ENCODE measurements at regions not wholly inside any gene's neighbourhood (a gene's known extent, or its start where the extent isn't known, plus 50 kb on each side); places are given as distances from the start of the nearest gene placed in this dataset.

DNA sequence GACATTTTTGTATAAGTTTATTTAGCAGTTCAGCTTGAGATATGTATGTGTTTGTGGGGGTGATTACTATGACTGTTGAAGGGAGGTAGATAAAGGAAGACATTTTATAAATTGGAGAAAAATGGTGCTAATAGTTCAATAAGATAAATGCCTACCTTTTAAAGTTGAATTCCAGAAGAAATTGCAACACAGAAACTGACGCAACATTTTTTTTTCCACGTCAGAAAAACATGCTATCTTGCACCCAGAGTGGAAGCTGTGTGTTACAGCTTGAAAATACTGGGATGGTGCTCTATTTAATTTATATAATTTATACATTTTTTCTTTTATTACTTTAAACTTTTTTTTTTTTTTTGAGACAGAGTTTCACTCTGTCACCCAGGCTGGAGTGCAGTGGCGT, 171.7 kb downstream of the WNT5A start:
- Mint-ChIP-seq H3K4me1 (peaks cover 21% of the 10 kb centered on the region), H3K4me3 (no peak overlapping the region), H3K27me3 (ENCODE audit: low read depth) (no peaks in the 10 kb centered on the region), H3K27ac (peak overlapping the region; percentile 8), H3K36me3 (no peaks in the 10 kb centered on the region), H3K9me3 (peaks cover 4% of the 10 kb centered on the region)
- no peak for DNase-seq (ENCODE audit: low spot score in 2 of 2, unreplicated experiment in 2 of 2)
- TF ChIP-seq, protein P1, sequence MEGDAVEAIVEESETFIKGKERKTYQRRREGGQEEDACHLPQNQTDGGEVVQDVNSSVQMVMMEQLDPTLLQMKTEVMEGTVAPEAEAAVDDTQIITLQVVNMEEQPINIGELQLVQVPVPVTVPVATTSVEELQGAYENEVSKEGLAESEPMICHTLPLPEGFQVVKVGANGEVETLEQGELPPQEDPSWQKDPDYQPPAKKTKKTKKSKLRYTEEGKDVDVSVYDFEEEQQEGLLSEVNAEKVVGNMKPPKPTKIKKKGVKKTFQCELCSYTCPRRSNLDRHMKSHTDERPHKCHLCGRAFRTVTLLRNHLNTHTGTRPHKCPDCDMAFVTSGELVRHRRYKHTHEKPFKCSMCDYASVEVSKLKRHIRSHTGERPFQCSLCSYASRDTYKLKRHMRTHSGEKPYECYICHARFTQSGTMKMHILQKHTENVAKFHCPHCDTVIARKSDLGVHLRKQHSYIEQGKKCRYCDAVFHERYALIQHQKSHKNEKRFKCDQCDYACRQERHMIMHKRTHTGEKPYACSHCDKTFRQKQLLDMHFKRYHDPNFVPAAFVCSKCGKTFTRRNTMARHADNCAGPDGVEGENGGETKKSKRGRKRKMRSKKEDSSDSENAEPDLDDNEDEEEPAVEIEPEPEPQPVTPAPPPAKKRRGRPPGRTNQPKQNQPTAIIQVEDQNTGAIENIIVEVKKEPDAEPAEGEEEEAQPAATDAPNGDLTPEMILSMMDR (IDR thresholded peaks at IDR 0.05; ENCODE audit: unreplicated experiment), result no peak

DNA sequence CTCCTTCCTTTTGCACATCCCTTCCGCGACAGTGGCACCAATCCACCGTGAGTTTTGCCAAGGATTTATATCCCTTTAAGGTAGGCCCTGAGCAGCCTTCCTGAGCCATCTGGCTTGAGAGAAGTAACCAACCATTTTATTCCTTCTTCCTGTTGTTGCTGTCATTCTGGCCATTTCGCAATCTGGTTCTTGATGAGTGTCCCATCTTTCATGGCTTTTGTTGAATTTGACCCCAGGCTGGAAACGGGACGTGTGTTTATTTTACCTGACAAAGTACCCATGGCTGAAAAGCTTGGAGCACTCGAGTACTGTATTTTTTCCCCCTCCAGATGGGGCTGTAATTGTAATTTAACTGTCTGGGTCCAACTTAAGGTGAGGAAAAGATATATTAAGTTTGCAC, 173.4 kb downstream of the WNT5A start:
- no peaks in the 10 kb centered on the region for H3K27me3 Mint-ChIP-seq (ENCODE audit: low read depth)
- H3K4me1 Mint-ChIP-seq, result peaks cover 21% of the 10 kb centered on the region
- peaks cover 14% of the 10 kb centered on the region for H3K9me3 Mint-ChIP-seq
- no peak for DNase-seq (ENCODE audit: low spot score in 2 of 2, unreplicated experiment in 2 of 2)
- H3K27ac Mint-ChIP-seq, result peak overlapping the region; percentile 57
- H3K36me3 Mint-ChIP-seq, result peaks cover 4% of the 10 kb centered on the region
- H3K4me3 Mint-ChIP-seq, result no peak overlapping the region
- TF ChIP-seq, protein P1 (IDR thresholded peaks at IDR 0.05; ENCODE audit: unreplicated experiment), result no peak

DNA sequence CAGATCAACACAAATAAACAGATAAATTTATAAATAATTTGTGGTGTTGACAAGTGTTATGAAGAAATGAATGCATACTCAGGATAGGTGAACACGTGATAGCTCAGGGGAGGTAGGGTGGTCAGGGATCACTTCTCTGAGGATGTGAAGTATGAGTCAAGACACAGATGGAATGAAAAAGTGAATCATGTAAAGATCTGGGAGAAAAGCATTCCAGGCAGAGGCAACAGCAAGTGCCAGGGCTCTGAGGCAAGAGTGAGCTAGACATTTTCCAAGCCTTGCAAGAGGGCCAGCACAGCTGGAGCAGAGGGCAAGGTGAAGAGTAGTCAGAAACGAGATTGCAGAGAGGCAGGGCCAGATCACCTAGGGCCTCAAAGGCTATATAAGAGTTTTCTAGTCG, 177.8 kb downstream of the WNT5A start:
- no peak for DNase-seq (ENCODE audit: low spot score in 2 of 2, unreplicated experiment in 2 of 2)
- Mint-ChIP-seq H3K27ac (no peak overlapping the region), H3K4me3 (no peak overlapping the region), H3K4me1 (peaks cover 10% of the 10 kb centered on the region), H3K27me3 (ENCODE audit: low read depth) (peaks cover 2% of the 10 kb centered on the region), H3K36me3 (peaks cover 8% of the 10 kb centered on the region), H3K9me3 (peaks cover 20% of the 10 kb centered on the region)
- TF ChIP-seq, protein P1 (IDR thresholded peaks at IDR 0.05; ENCODE audit: unreplicated experiment), result no peak

DNA sequence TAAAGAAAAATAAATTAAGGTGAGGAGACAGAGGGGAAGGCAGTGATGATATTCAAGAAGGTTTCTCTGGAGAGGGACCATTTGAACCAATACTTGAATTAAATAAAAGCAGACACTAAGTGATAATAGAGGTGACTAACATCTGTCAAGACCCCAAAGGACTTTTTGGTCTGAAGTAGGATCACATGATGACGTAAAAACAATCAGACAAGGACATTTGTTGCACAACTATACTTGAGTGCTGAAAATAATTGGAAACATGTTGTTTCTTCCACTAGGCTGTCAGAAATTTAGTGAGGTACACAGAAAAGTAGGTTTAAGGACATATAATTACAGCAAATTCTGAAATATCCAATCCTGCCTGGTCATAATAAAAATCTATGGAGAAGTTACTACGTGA, 179.5 kb downstream of the WNT5A start:
- Mint-ChIP-seq H3K36me3 (peaks cover 8% of the 10 kb centered on the region), H3K27me3 (ENCODE audit: low read depth) (peaks cover 2% of the 10 kb centered on the region), H3K4me3 (no peak overlapping the region), H3K4me1 (no peaks in the 10 kb centered on the region), H3K27ac (no peak overlapping the region), H3K9me3 (peaks cover 20% of the 10 kb centered on the region)
- TF ChIP-seq, protein P1 (IDR thresholded peaks at IDR 0.05; ENCODE audit: unreplicated experiment), result no peak
- DNase-seq (ENCODE audit: low spot score in 2 of 2, unreplicated experiment in 2 of 2), result no peak

DNA sequence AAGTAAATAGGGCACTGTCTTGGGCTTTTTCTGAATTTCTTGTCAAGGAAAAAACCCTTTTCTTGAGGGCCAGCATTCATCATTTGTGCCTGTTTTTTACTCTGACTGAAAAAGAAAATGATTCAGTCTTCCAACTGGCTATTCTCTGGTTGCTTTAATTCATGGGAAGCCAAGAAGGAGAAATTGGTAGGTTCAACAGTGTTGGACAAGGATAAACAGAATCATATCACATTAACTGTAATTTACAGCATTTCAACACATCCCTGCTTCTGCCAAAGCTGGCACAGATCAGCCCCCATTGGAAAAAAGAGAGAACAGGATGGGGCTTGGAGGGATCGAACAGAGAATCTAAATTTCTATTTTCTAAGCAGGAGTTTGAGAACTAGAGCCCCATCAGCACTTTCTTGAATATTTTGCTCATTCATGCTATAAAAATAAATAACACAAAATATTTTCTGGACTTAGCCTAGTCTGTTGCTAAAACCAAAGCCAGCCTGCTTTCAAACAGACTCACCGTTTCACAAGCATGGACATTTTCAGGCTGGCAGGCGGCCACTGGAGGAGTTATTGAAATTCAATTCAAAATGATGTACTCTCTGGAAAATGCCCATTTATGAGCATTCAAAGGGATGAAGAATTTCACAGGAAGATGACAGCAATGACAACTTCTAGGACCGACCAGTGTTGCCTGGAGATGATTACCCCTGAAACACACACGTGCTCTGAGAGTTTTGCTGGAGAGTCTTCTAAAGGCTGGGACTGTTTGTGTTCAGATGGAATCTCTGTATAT, 181.2 kb downstream of the WNT5A start:
- Mint-ChIP-seq H3K27me3 (ENCODE audit: low read depth) (peaks cover 2% of the 10 kb centered on the region), H3K36me3 (peaks cover 8% of the 10 kb centered on the region), H3K27ac (no peak overlapping the region), H3K9me3 (peaks cover 19% of the 10 kb centered on the region), H3K4me3 (no peak overlapping the region), H3K4me1 (no peaks in the 10 kb centered on the region)
- TF ChIP-seq, protein P1 (IDR thresholded peaks at IDR 0.05; ENCODE audit: unreplicated experiment), result no peak
- DNase-seq (ENCODE audit: low spot score in 2 of 2, unreplicated experiment in 2 of 2), result no peak

All from mesothelial cell of epicardium (in vitro differentiated cells).